ENCODE measurements at regions not wholly inside any gene's neighbourhood (a gene's known extent, or its start where the extent isn't known, plus 50 kb on each side); places are given as distances from the start of the nearest gene placed in this dataset.

GRCh38 chr20:29873946-29874345 lies 1383.5 kb upstream of the DEFB115 start:
- TF ChIP-seq ETV6 (IDR thresholded peaks at IDR 0.05; ENCODE audit: borderline replicate concordance in 1 of 2, low read depth in 2 of 2, low read length in 1 of 2): no peak
- TF ChIP-seq ETV6 (CRISPR knock-in tag; IDR thresholded peaks at IDR 0.05; ENCODE audit: borderline replicate concordance): no peak
- no peak for TF ChIP-seq FOXM1 (IDR thresholded peaks at IDR 0.05; ENCODE audit: low read depth)
- no peak for TF ChIP-seq FOXM1 (CRISPR knock-in tag; IDR thresholded peaks at IDR 0.05; ENCODE audit: low read depth)
- TF ChIP-seq ZNF121 (CRISPR knock-in tag; conservative IDR thresholded peaks at IDR 0.05): no peak
- no peak for TF ChIP-seq NR3C1 (CRISPR knock-in tag; IDR thresholded peaks at IDR 0.05)
- TF ChIP-seq CBX3 (IDR thresholded peaks at IDR 0.05; ENCODE audit: borderline replicate concordance in 1 of 2, low read length in 2 of 2): no peak
- no peak for TF ChIP-seq POLR2A (conservative IDR thresholded peaks at IDR 0.05)
- no peak for TF ChIP-seq MTF1 (CRISPR knock-in tag; IDR thresholded peaks at IDR 0.05; ENCODE audit: borderline replicate concordance)
- TF ChIP-seq EGR1 (conservative IDR thresholded peaks at IDR 0.05): no peak
